Testis (tissue), 2 donors: ENCODE measurements at regions not wholly inside any gene's neighbourhood (a gene's known extent, or its start where the extent isn't known, plus 50 kb on each side); places are given as distances from the start of the nearest gene placed in this dataset.
"Not testable (repeated sequence)": the region's sequence is repeated elsewhere in the genome, so short reads cannot be mapped to it uniquely, and the experiment has no call there.

ENCODE experiments used
- DNase-seq: peaks from one replicate; pipeline ENCODE4 v3.0.0-alpha.2; 2019
- H3K27ac ChIP-seq, 2 donors: fragments of 200-600 bp; sonication (generic); one replicate each; pipeline ENCODE4 v1.5.1; 2019
- H3K27me3 ChIP-seq: fragments of 200-600 bp; sonication (generic); one replicate; pipeline ENCODE4 v1.5.1; 2019
- H3K36me3 ChIP-seq: fragments of 200-600 bp; sonication (generic); one replicate; pipeline ENCODE4 v1.5.1; 2017; ENCODE audit warnings: low read depth; ENCODE audit errors: missing control alignments
- H3K4me1 ChIP-seq: fragments of 200-600 bp; sonication (generic); one replicate; pipeline ENCODE4 v1.5.1; 2019
- H3K4me3 ChIP-seq, 2 donors: fragments of 200-600 bp; sonication (generic); one replicate each; pipeline ENCODE4 v1.5.1; 2017 to 2019
- H3K9me3 ChIP-seq: fragments of 200-600 bp; sonication (generic); one replicate; pipeline ENCODE4 v1.5.1; 2017
- POLR2A ChIP-seq: fragments of 450-650 bp; IDR thresholded peaks from one replicate; pipeline ENCODE4 v1.6.1; 2017; ENCODE audit warnings: antibody characterized with exemption, mild to moderate bottlenecking, moderate library complexity
- WGBS, 2 donors: methylation state at CpG; one replicate each; pipeline ENCODE4 v1.1.5; 2018; 5-methylcytosine and 5-hydroxymethylcytosine counted together
- intact Hi-C: fragments of 100-400 bp; cut with DNase I; formaldehyde crosslinking; loops from one replicate; pipeline ENCODE4 v1.15.1; 2023; ENCODE audit warnings: low total_unique reads
- TF ChIP-seq, protein P1 (sequence below), 3 experiments: fragments of 450-650 bp in 2 of 3; fragments of 200-600 bp in 1 of 3; sonication (generic) in 1 of 3; IDR thresholded peaks; one replicate each; pipeline ENCODE4 v1.5.1; 2016 to 2019; ENCODE audit warnings: antibody characterized with exemption in 3 of 3, mild to moderate bottlenecking in 2 of 3, moderate library complexity in 1 of 3

GRCh38 chr20:30281584-30282197 lies 975.8 kb upstream of the DEFB115 start:
- no peaks in the 10 kb centered on the region for H3K9me3 ChIP-seq
- TF ChIP-seq POLR2A: no peak
- TF ChIP-seq, protein P1, sequence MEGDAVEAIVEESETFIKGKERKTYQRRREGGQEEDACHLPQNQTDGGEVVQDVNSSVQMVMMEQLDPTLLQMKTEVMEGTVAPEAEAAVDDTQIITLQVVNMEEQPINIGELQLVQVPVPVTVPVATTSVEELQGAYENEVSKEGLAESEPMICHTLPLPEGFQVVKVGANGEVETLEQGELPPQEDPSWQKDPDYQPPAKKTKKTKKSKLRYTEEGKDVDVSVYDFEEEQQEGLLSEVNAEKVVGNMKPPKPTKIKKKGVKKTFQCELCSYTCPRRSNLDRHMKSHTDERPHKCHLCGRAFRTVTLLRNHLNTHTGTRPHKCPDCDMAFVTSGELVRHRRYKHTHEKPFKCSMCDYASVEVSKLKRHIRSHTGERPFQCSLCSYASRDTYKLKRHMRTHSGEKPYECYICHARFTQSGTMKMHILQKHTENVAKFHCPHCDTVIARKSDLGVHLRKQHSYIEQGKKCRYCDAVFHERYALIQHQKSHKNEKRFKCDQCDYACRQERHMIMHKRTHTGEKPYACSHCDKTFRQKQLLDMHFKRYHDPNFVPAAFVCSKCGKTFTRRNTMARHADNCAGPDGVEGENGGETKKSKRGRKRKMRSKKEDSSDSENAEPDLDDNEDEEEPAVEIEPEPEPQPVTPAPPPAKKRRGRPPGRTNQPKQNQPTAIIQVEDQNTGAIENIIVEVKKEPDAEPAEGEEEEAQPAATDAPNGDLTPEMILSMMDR (IDR thresholded peaks at IDR 0.05): no peak
- H3K27ac ChIP-seq: no peak overlapping the region
- no peaks in the 10 kb centered on the region for H3K27me3 ChIP-seq
- peak overlapping the region; percentile 29 to 36 for H3K4me3 ChIP-seq
- 58 to 67% methylated on average over 25 to 37 of the region's 41 CpGs for WGBS, 2 donors
- intact Hi-C loops: no loop called here
- no peaks in the 10 kb centered on the region for H3K36me3 ChIP-seq
- no peaks in the 10 kb centered on the region for H3K4me1 ChIP-seq
- DNase-seq: no peak

DNA sequence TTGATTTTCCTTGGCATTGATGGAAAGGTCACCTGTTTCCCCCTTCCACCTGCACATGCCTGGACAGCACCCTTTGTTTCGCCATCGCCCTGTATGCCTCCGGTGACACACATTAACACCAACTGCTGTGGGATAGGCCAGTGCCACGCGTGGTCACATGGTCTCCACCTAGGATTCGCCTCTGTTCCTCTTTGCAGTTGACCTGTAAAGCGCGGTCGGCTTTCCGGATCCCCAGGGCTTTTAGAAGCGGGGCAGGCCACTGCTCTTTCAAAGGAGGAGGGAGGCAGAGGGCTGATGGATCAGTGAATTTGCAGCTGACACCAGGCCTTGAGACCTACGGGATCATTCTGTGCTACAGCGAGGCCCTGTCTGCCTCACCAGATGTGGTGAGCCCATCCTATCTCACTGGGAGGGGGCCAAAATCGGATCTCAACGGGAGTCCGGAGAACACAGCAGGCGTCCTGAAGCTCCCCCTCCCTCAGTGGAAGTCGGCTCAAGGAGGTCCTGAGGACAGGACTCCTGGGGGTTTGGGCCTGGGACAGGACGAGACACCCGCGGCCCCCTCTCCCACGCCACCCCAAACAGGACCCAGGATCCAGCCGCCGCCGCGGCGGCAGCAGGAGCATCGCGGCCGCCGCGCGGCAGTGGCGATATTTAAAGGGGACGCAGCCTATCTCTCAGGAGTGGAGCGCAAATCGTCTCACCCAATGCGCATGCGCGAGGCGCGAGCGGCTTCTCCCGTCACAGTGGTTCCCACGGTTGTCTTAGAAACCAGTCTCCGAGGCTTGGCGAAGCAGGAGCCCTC lies 973.8 kb upstream of the DEFB115 start:
- DNase-seq: peak; percentile 83
- H3K4me1 ChIP-seq, H3K9me3 ChIP-seq, H3K36me3 ChIP-seq, H3K27ac ChIP-seq, intact Hi-C loops, H3K27me3 ChIP-seq: not testable (repeated sequence)
- WGBS, 2 donors: 26 to 46% methylated on average over 29 to 45 of the region's 47 CpGs
- peak overlapping the region; percentile 49 to 63 for H3K4me3 ChIP-seq

DNA sequence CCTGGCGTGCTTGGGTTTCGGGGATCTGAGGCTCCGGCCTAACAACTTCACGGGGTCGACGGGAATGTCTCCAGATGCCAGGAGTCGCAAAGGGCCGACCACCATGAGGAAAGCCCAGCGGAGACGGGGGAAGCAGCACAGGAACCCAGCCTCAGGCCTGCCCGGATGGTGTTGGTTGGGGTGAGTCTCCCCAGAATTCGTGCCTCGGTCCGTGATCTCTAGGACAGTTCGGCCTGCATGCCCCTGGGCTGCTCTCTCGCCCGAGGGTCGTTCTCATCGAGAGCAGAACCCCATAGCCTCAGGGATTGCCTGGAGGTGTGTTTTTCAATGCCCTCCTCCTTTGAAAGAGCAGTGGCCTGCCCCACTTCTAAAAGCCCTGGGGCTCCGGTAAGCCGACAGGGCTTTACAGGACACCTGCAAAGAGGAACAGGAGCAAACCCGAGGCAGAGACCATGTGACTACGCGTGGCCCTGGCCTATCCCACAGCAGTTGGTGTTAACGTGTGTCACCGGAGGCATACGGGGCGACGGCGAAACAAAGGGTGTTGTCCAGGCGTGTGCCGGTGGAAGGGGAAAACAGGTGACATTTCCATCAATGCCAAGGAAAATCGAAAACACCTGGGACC lies 973.1 kb upstream of the DEFB115 start:
- intact Hi-C loops: no loop called here
- WGBS, 2 donors: 41 to 51% methylated on average over 9 to 33 of the region's 33 CpGs
- Histone ChIP-seq H3K36me3 (no peaks in the 10 kb centered on the region), H3K27ac (no peak overlapping the region), H3K4me3 (peak overlapping the region; percentile 49 to 63), H3K9me3 (no peaks in the 10 kb centered on the region), H3K4me1 (peaks cover 4% of the 10 kb centered on the region), H3K27me3 (no peaks in the 10 kb centered on the region)
- DNase-seq: no peak
- TF ChIP-seq POLR2A: no peak
- TF ChIP-seq, protein P1 (IDR thresholded peaks at IDR 0.05): no peak

DNA sequence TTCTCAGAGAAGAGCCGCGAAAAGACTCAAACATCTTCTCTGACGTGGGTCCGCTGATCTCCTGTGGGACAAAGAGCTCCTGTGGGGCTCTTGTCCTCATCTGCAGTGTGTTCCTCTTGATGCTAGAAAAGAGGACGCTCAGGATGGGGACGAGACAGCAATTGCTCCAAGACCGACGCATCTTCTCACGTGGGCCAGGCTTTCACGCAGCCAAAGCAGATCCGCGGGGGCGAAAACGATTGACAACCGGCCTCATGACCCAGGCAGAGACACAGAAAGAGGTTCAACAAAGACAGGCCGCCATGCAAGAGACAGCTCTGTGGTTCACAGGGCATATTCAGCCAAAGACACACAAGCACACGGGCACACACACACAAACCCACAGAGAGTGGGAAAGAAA lies 971.8 kb upstream of the DEFB115 start:
- Histone ChIP-seq H3K27ac (no peak overlapping the region), H3K36me3 (no peaks in the 10 kb centered on the region), H3K4me3 (no peak overlapping the region), H3K9me3 (no peaks in the 10 kb centered on the region), H3K27me3 (no peaks in the 10 kb centered on the region), H3K4me1 (peaks cover 4% of the 10 kb centered on the region)
- 76 to 91% methylated on average over 17 of the region's 17 CpGs for WGBS, 2 donors
- TF ChIP-seq, protein P1 (IDR thresholded peaks at IDR 0.05): no peak
- no peak for TF ChIP-seq POLR2A
- DNase-seq: no peak
- intact Hi-C loops: no loop called here

- intact Hi-C loops: no loop called here
- Histone ChIP-seq H3K27ac (no peak overlapping the region), H3K4me1 (peaks cover 4% of the 10 kb centered on the region), H3K36me3 (no peaks in the 10 kb centered on the region), H3K9me3 (no peaks in the 10 kb centered on the region), H3K4me3 (no peak overlapping the region), H3K27me3 (no peaks in the 10 kb centered on the region)
- no peak for DNase-seq
- TF ChIP-seq, protein P1 (IDR thresholded peaks at IDR 0.05): no peak
- WGBS, 2 donors: 70 to 75% methylated on average over 15 of the region's 15 CpGs
Measured at GRCh38 chr20:30286157-30286556, 971.3 kb upstream of the DEFB115 start.

DNA sequence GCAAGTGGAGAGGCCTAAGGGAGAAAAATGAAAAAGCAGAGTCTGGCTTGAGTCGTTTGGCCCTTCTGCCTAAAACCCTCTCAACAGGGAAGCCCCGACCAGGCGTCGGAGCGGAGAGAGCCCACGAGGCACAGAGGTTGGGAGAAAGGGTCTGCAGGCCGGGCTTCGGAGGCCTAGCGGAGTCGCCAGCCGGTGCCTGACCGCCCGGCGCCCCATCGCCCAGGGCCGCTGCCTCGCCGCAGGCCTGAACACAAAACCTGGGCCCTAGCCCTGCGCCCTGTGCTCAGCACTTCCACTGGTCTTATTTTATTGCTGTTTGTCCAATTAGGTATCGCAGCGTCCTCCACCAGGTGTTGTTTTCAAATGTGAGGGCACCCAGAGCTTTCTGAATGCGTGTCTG lies 970.0 kb upstream of the DEFB115 start:
- H3K4me1 ChIP-seq, intact Hi-C loops, DNase-seq, H3K4me3 ChIP-seq, H3K27ac ChIP-seq, H3K9me3 ChIP-seq, H3K36me3 ChIP-seq, H3K27me3 ChIP-seq: not testable (repeated sequence)
- 64 to 82% methylated on average over 20 to 22 of the region's 22 CpGs for WGBS, 2 donors
